ENCODE measurements at regions not wholly inside any gene's neighbourhood (a gene's known extent, or its start where the extent isn't known, plus 50 kb on each side); places are given as distances from the start of the nearest gene placed in this dataset.

- Histone ChIP-seq H3K79me2 (ENCODE audit: insufficient read depth, low read length) (peaks cover 88% of the 10 kb centered on the region), H2AFZ (ENCODE audit: low read depth, low read length, poor library complexity, severe bottlenecking) (no peak overlapping the region), H4K20me1 (ENCODE audit: insufficient read depth) (peaks cover 4% of the 10 kb centered on the region; the same call in 1 of the 2 replicates), H3K36me3 (ENCODE audit: control insufficient read depth in 1 of 2, insufficient read depth in 2 of 2, low read length in 2 of 2) (no peaks in the 10 kb centered on the region), H3K4me3 (replicated peaks in 1 of 2; ENCODE audit: low read depth in 1 of 2, low read length in 2 of 2) (peak overlapping the region; percentile 13 to 46), H3K9me2 (ENCODE audit: insufficient read depth) (no peaks in the 10 kb centered on the region), H3K4me2 (ENCODE audit: low read length) (peak overlapping the region; percentile 77), H3K9me3 (ENCODE audit: control insufficient read depth in 1 of 2, insufficient read depth in 1 of 2, low read depth in 1 of 2, low read length in 2 of 2) (no peaks in the 10 kb centered on the region), H3K27ac (ENCODE audit: low read depth, low read length) (peak overlapping the region; percentile 62), H3K9ac (ENCODE audit: low read length) (peak overlapping the region; percentile 54), H3K27me3 (ENCODE audit: insufficient read depth, low read length) (no peaks in the 10 kb centered on the region), H3K4me1 (ENCODE audit: control insufficient read depth in 1 of 2, insufficient read depth in 2 of 2, low read length in 2 of 2) (peaks cover 75 to 85% of the 10 kb centered on the region in 2 experiments)
- BruUV-seq (replicated peaks) = no TSS peak
- TF ChIP-seq EZH2 (IDR thresholded peaks at IDR 0.05) (no peak), POLR2AphosphoS5 (IDR thresholded peaks at IDR 0.05; ENCODE audit: low read depth, low read length) (peak; percentile 56)
- ATAC-seq (peak; percentile 77), DNase-seq (ENCODE audit: low read depth, low spot score) (peak; percentile 93)
- POLR2A ChIA-PET = no interaction called here
- intact Hi-C loops (cut with micrococcal nuclease) = loop anchor here (10.0 kb wide), 1 partner anchor 232 kb away; no protein-coding TSS in a partner anchor
- RAD21 ChIA-PET (ENCODE audit: low non-redundant PET in 1 of 2, low total read pairs in 2 of 2, uncharacterized antibody in 2 of 2, unreplicated experiment in 2 of 2) = interaction anchor here (0.7 kb wide), 2 partner anchors 19 to 59 kb away, joined by 3 read pairs; no protein-coding TSS in a partner anchor
- CTCF ChIA-PET = interaction anchor here (1.1 kb wide), 1 partner anchor 13 kb away, joined by 4 read pairs; no protein-coding TSS in a partner anchor
Observed at GRCh38 chr12:124512667-124513296, 54.6 kb downstream of the NCOR2 start.

GRCh38 chr12:124511259-124511985 is 56.0 kb downstream of the NCOR2 start:
- Histone ChIP-seq H3K27me3 (ENCODE audit: insufficient read depth, low read length) (no peaks in the 10 kb centered on the region), H3K4me1 (ENCODE audit: control insufficient read depth in 1 of 2, insufficient read depth in 2 of 2, low read length in 2 of 2) (peaks cover 62 to 74% of the 10 kb centered on the region in 2 experiments), H3K4me3 (replicated peaks in 1 of 2; ENCODE audit: low read depth in 1 of 2, low read length in 2 of 2) (no peak overlapping the region), H2AFZ (ENCODE audit: low read depth, low read length, poor library complexity, severe bottlenecking) (no peak overlapping the region), H4K20me1 (ENCODE audit: insufficient read depth) (peaks cover 4% of the 10 kb centered on the region; the same call in 1 of the 2 replicates), H3K9ac (ENCODE audit: low read length) (no peak overlapping the region), H3K27ac (ENCODE audit: low read depth, low read length) (no peak overlapping the region), H3K4me2 (ENCODE audit: low read length) (no peak overlapping the region), H3K9me3 (ENCODE audit: control insufficient read depth in 1 of 2, insufficient read depth in 1 of 2, low read depth in 1 of 2, low read length in 2 of 2) (no peaks in the 10 kb centered on the region), H3K9me2 (ENCODE audit: insufficient read depth) (no peaks in the 10 kb centered on the region), H3K36me3 (ENCODE audit: control insufficient read depth in 1 of 2, insufficient read depth in 2 of 2, low read length in 2 of 2) (no peaks in the 10 kb centered on the region), H3K79me2 (ENCODE audit: insufficient read depth, low read length) (peaks cover 89% of the 10 kb centered on the region)
- DNase-seq (ENCODE audit: low read depth, low spot score) (no peak), ATAC-seq (no peak)
- ChIA-PET POLR2A (no interaction called here), CTCF (no interaction called here), RAD21 (ENCODE audit: low non-redundant PET in 1 of 2, low total read pairs in 2 of 2, uncharacterized antibody in 2 of 2, unreplicated experiment in 2 of 2) (no interaction called here)
- BruUV-seq (replicated peaks) = no TSS peak
- intact Hi-C loops (cut with micrococcal nuclease) = loop anchor here (10.0 kb wide), 1 partner anchor 233 kb away; no protein-coding TSS in a partner anchor
- TF ChIP-seq SP1 (IDR thresholded peaks at IDR 0.05; ENCODE audit: low read depth) (no peak), ZFX (IDR thresholded peaks at IDR 0.05) (no peak), FOSL1 (IDR thresholded peaks at IDR 0.05; ENCODE audit: low read depth) (no peak), EZH2phosphoT487 (IDR thresholded peaks at IDR 0.05; ENCODE audit: borderline replicate concordance) (no peak)
- TF ChIP-seq, protein P1, sequence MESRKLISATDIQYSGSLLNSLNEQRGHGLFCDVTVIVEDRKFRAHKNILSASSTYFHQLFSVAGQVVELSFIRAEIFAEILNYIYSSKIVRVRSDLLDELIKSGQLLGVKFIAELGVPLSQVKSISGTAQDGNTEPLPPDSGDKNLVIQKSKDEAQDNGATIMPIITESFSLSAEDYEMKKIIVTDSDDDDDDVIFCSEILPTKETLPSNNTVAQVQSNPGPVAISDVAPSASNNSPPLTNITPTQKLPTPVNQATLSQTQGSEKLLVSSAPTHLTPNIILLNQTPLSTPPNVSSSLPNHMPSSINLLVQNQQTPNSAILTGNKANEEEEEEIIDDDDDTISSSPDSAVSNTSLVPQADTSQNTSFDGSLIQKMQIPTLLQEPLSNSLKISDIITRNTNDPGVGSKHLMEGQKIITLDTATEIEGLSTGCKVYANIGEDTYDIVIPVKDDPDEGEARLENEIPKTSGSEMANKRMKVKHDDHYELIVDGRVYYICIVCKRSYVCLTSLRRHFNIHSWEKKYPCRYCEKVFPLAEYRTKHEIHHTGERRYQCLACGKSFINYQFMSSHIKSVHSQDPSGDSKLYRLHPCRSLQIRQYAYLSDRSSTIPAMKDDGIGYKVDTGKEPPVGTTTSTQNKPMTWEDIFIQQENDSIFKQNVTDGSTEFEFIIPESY (IDR thresholded peaks at IDR 0.05; ENCODE audit: extremely low read depth, insufficient replicate concordance, low read length) = no peak
